Loucy (cell line): ENCODE measurements at regions not wholly inside any gene's neighbourhood (a gene's known extent, or its start where the extent isn't known, plus 50 kb on each side); places are given as distances from the start of the nearest gene placed in this dataset.
"Not testable (repeated sequence)": the region's sequence is repeated elsewhere in the genome, so short reads cannot be mapped to it uniquely, and the experiment has no call there.

Experiments used
- H2AFZ ChIP-seq: fragments of 200-600 bp; sonication (generic); 2 replicates; pipeline ENCODE4 v1.6.0; 2016; ENCODE audit warnings: antibody characterized with exemption, mild to moderate bottlenecking, low read length, moderate library complexity
- H3F3A ChIP-seq: fragments of 200-600 bp; 2 replicates; pipeline ENCODE4 v1.6.0; 2016; ENCODE audit warnings: antibody characterized with exemption, low read depth, mild to moderate bottlenecking
- H3K27me3 ChIP-seq: fragments of 200-600 bp; sonication (generic); 2 replicates; pipeline ENCODE4 v1.6.1; 2014; ENCODE audit warnings: low read length, mild to moderate bottlenecking; ENCODE audit not compliant: insufficient read depth, poor library complexity, severe bottlenecking
- H3K36me3 ChIP-seq: fragments of 200-600 bp; sonication (generic); 2 replicates; pipeline ENCODE4 v1.6.1; 2016; ENCODE audit warnings: low read length; ENCODE audit not compliant: insufficient read depth
- H3K4me1 ChIP-seq: fragments of 200-600 bp; sonication (generic); 2 replicates; pipeline ENCODE4 v1.5.1; 2014; ENCODE audit warnings: low read length, mild to moderate bottlenecking; ENCODE audit not compliant: insufficient read depth, poor library complexity, severe bottlenecking
- H3K4me2 ChIP-seq: fragments of 200-600 bp; sonication (generic); 2 replicates; pipeline ENCODE4 v1.6.0; 2014; ENCODE audit warnings: antibody characterized with exemption, low read length, low read depth, mild to moderate bottlenecking; ENCODE audit not compliant: poor library complexity, severe bottlenecking
- H3K4me3 ChIP-seq: fragments of 200-600 bp; sonication (generic); 2 replicates; pipeline ENCODE4 v1.5.1; 2014; ENCODE audit warnings: low read length, mild to moderate bottlenecking, mixed read lengths; ENCODE audit not compliant: poor library complexity, severe bottlenecking
- H3K79me2 ChIP-seq: fragments of 200-600 bp; sonication (generic); 2 replicates; pipeline ENCODE4 v1.6.1; 2014; ENCODE audit warnings: low read length; ENCODE audit not compliant: insufficient read depth
- H3K9ac ChIP-seq: fragments of 200-600 bp; sonication (generic); 2 replicates; pipeline ENCODE4 v1.6.0; 2014; ENCODE audit warnings: mild to moderate bottlenecking, low read depth, low read length, moderate library complexity; ENCODE audit not compliant: poor library complexity, severe bottlenecking
- H3K9me2 ChIP-seq: fragments of 200-600 bp; sonication (generic); replicated peaks from 2 replicates; pipeline ENCODE4 v1.6.1; 2016; ENCODE audit warnings: low read depth, low read length, mixed read lengths
- H3K9me3 ChIP-seq: fragments of 200-600 bp; sonication (generic); 2 replicates; pipeline ENCODE4 v1.6.1; 2014; ENCODE audit warnings: mild to moderate bottlenecking, antibody characterized with exemption, low read length, low read depth; ENCODE audit not compliant: insufficient read depth
- H4K20me1 ChIP-seq: fragments of 200-600 bp; sonication (generic); 2 replicates; pipeline ENCODE4 v1.6.0; 2014; ENCODE audit warnings: antibody characterized with exemption, low read length, mild to moderate bottlenecking; ENCODE audit not compliant: insufficient read depth, poor library complexity, severe bottlenecking
- EZH2phosphoT487 ChIP-seq: fragments of 200-600 bp; IDR thresholded peaks from 2 replicates; pipeline ENCODE4 v1.6.1; 2018; ENCODE audit warnings: antibody characterized with exemption, mild to moderate bottlenecking, moderate library complexity, borderline replicate concordance
- TF ChIP-seq, protein P1 (sequence below): fragments of 200-600 bp; sonication (generic); conservative IDR thresholded peaks from 2 replicates; pipeline ENCODE4 v1.5.1; 2014; ENCODE audit warnings: mild to moderate bottlenecking, antibody characterized with exemption, low read length

DNA sequence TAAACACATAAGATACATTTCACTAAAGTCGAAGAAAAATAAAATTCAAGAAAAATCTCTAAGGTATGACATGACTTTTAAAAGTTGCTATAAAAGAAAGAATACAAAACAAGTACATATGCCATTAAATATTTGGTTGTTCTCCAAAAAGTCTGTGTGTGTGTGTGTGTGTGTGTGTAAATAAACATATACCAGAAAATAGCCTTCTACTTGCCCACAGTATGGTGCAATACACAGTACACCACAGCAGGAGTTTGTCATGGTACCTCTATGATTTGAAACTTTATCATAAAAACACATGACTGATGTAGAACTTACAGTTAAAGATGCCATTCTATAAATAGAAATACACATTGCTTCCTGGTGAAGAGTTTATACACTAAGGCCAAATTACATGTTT, 692.7 kb upstream of the MGAT4C start:
- Histone ChIP-seq H3K9me2 (no peaks in the 10 kb centered on the region), H2AFZ (no peak overlapping the region), H3K79me2 (no peaks in the 10 kb centered on the region), H3K36me3 (no peaks in the 10 kb centered on the region), H3F3A (no peaks in the 10 kb centered on the region), H4K20me1 (no peaks in the 10 kb centered on the region), H3K4me1 (no peaks in the 10 kb centered on the region), H3K9me3 (no peaks in the 10 kb centered on the region), H3K9ac (no peak overlapping the region), H3K27me3 (no peaks in the 10 kb centered on the region), H3K4me3 (no peak overlapping the region), H3K4me2 (no peak overlapping the region)
- TF ChIP-seq EZH2phosphoT487: no peak
- TF ChIP-seq, protein P1, sequence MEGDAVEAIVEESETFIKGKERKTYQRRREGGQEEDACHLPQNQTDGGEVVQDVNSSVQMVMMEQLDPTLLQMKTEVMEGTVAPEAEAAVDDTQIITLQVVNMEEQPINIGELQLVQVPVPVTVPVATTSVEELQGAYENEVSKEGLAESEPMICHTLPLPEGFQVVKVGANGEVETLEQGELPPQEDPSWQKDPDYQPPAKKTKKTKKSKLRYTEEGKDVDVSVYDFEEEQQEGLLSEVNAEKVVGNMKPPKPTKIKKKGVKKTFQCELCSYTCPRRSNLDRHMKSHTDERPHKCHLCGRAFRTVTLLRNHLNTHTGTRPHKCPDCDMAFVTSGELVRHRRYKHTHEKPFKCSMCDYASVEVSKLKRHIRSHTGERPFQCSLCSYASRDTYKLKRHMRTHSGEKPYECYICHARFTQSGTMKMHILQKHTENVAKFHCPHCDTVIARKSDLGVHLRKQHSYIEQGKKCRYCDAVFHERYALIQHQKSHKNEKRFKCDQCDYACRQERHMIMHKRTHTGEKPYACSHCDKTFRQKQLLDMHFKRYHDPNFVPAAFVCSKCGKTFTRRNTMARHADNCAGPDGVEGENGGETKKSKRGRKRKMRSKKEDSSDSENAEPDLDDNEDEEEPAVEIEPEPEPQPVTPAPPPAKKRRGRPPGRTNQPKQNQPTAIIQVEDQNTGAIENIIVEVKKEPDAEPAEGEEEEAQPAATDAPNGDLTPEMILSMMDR: no peak

DNA sequence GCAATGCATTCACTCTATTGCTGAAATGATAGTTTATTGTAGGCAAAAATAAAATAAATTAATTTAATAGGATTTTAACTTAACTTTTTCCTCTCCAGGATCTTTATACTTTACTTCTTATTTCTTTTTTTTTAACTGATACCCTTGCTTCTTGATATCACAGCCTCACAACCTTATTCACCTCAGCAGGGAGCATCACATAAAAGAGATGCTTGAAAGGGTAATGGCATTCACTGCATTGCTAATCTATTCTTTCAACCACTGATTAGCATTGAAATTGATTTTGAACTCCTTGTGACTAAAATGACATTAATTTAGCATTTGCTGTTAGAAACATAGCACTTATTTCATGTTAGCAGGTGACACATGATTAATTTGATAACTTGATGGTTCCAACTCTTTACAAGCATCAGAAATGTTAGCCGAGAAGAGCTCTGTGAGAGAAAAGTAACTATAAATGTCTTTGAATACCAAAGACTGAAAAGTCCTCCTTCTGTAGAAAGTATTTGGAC, 689.5 kb upstream of the MGAT4C start:
- H4K20me1 ChIP-seq: no peaks in the 10 kb centered on the region
- no peaks in the 10 kb centered on the region for H3K79me2 ChIP-seq
- no peaks in the 10 kb centered on the region for H3K9me2 ChIP-seq
- no peaks in the 10 kb centered on the region for H3K4me1 ChIP-seq
- TF ChIP-seq, protein P1: no peak
- no peak for TF ChIP-seq EZH2phosphoT487
- no peaks in the 10 kb centered on the region for H3K9me3 ChIP-seq
- no peak overlapping the region for H3K4me3 ChIP-seq
- no peak overlapping the region for H2AFZ ChIP-seq
- H3F3A ChIP-seq: no peaks in the 10 kb centered on the region
- no peak overlapping the region for H3K4me2 ChIP-seq
- H3K36me3 ChIP-seq: no peaks in the 10 kb centered on the region
- no peaks in the 10 kb centered on the region for H3K27me3 ChIP-seq
- H3K9ac ChIP-seq: no peak overlapping the region

DNA sequence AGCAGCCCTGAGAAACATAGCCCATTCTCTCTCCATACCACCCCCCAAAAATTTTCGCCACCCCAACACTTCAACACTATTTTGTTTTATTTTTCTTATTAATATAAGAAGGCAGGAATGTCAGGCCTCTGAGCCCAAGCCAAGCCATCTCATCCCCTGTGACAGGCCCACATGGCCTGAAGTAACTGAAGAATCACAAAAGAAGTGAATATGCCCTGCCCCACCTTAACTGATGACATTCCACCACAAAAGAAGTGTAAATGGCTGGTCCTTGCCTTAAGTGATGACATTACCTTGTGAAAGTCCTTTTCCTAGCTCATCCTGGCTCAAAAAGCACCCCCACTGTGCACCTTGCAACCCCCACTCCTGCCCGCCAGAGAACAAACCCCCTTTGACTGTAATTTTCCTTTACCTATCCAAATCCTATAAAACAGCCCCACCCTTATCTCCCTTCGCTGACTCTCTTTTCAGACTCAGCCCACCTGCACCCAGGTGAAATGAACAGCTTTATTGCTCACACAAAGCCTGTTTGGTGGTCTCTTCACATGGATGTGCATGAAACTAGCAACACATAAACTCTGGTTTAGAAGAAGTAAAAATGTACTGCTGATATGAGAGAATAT, 688.1 kb upstream of the MGAT4C start:
- not testable (repeated sequence) for H3F3A ChIP-seq, H4K20me1 ChIP-seq, H3K4me3 ChIP-seq, H3K9me2 ChIP-seq, H3K9me3 ChIP-seq, H3K79me2 ChIP-seq, H3K27me3 ChIP-seq, H3K4me1 ChIP-seq, H3K9ac ChIP-seq, H2AFZ ChIP-seq, H3K36me3 ChIP-seq, H3K4me2 ChIP-seq

DNA sequence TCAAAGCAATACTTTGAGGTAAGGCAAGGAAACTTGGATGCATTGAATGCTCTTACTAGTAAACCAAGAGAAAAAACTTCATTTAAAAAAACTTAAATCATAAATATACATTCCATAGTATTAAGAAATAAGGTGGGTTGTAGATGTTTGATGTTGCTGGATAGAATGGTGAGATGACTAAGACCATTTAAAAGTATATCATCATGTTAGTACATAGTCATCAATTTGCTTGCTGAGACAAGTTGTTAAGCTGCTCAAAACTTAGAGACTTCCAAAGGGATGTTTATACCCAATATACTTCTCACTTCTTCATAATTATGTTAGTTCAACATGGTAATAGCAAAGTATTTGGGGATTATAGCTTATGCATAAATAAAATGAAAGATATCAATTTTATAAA, 675.5 kb upstream of the MGAT4C start:
- Histone ChIP-seq H3K36me3 (no peaks in the 10 kb centered on the region), H3K4me3 (no peak overlapping the region), H3K4me2 (no peak overlapping the region), H3K4me1 (no peaks in the 10 kb centered on the region), H4K20me1 (no peaks in the 10 kb centered on the region), H3K9me2 (no peaks in the 10 kb centered on the region), H3K9ac (no peak overlapping the region), H3K27me3 (no peaks in the 10 kb centered on the region), H3K79me2 (no peaks in the 10 kb centered on the region), H3F3A (no peaks in the 10 kb centered on the region), H2AFZ (no peak overlapping the region), H3K9me3 (no peaks in the 10 kb centered on the region)
- TF ChIP-seq, protein P1: no peak
- no peak for TF ChIP-seq EZH2phosphoT487
